Epidermal melanocyte (primary cell): ENCODE measurements at regions not wholly inside any gene's neighbourhood (a gene's known extent, or its start where the extent isn't known, plus 50 kb on each side); places are given as distances from the start of the nearest gene placed in this dataset.
"Not testable (repeated sequence)": the region's sequence is repeated elsewhere in the genome, so short reads cannot be mapped to it uniquely, and the experiment has no call there.

Source experiments
- DNase-seq: peaks from one replicate; pipeline ENCODE4 v3.0.0; 2011; ENCODE audit warnings: low spot score; ENCODE audit not compliant: insufficient read length

DNA sequence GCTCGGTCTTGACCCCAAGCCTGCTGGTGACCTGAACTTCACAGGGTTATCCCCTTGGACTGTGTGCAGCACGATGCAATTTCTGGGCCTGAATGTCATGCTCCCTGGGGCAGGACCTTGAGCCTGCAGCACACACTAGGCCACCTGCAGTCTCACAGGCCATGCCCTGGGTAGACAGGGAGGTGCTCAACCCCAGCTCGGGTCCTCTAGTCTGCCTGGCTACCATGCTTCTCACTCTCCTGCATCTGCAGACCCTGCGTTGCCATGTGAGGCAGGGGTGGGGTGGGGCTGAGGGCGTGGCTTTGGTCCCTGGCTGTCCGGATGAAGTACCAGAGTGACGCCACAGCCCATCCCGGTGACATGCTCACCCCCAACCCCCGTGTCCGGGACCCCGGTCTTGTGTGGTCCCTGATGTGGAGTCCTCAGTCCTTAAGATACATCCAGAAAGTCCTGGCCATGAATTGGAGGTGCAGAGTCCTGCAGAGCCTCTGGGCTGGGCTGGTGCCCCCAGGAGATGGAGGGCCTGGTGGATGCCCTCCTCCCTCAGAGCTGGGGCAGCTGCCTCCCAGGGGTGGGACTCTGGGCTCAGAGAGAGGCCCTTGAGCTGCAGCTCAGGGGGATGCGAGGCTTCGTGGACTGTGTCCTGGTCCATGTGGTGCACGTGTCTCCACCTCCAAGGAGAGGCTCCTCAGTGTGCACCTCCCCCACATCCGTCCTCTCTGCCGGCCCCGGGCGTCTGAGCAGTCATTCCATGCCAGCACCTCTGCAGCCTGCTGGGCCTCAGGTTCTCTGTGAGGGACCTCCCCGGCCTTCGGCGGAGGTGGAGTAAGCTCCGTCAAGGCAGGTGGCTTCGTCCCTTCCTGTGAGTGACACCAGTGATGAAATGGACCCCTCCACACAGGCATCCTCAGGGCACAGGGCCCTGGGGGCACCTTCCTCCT is 402.1 kb downstream of the TMEM121 start:
- DNase-seq, result not testable (repeated sequence)

DNA sequence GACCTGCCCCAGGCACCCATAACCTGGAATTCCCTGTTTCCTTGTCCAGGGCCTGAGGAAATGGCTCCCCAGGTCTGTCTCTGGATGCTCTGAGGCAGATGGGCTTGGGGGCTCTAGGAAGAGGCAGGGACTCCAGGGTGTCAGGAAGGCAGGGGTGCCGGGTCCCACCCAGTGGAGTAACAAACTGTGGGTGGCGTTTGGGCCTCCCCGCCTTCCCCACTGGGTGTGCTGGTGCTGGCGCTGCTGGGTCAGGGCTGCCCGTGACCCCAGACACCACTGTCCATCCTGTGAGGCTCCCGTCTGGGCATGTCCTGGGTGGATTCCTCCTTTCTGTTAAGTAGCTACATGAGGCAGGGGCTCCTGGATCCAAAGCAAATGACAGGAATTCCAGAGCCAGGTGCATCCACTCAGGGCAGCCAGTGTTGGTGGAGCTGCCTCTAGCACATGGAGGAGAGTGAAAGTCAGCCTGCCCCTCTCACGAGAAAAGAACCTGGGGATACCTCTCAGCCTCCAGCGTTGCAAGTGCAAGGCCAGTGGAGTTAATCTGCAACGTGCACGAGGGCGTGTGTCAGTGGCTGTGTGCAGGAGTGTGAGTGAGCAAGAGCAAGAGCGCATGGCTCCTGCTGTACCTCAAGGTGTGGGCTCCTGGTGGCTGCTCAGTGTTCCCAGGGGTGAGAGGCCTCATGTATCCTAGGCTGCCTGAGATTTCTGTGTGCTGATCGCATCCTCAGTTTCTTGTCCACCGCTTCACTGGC is 403.1 kb downstream of the TMEM121 start:
- no peak for DNase-seq

- DNase-seq, result no peak
Observed at GRCh38 chr14:105930572-105930971, 404.2 kb downstream of the TMEM121 start.

GRCh38 chr14:105931808-105932483 is 405.6 kb downstream of the TMEM121 start:
- no peak for DNase-seq

- DNase-seq, result no peak
Observed at GRCh38 chr14:105933238-105933637, 406.9 kb downstream of the TMEM121 start.

DNA sequence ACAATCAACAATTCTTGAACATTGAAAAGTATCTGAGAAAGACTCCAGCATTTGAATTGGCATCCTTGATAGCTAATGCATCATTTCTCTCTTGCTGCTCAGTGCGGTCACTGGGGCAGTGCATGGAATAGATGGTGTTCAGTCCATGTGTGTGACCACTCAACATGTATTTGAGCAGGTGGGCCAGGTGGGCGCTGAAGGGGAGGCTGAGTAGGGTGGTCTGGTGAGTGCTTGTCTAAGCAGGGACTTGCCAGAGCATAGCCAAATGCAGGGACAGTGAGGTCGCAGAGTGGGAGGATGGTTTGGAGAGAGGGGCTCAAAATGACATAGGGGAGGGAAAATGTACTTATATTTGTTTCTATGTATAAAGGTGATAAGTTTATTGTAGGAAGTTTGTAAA is 409.0 kb downstream of the TMEM121 start:
- DNase-seq, result no peak

DNA sequence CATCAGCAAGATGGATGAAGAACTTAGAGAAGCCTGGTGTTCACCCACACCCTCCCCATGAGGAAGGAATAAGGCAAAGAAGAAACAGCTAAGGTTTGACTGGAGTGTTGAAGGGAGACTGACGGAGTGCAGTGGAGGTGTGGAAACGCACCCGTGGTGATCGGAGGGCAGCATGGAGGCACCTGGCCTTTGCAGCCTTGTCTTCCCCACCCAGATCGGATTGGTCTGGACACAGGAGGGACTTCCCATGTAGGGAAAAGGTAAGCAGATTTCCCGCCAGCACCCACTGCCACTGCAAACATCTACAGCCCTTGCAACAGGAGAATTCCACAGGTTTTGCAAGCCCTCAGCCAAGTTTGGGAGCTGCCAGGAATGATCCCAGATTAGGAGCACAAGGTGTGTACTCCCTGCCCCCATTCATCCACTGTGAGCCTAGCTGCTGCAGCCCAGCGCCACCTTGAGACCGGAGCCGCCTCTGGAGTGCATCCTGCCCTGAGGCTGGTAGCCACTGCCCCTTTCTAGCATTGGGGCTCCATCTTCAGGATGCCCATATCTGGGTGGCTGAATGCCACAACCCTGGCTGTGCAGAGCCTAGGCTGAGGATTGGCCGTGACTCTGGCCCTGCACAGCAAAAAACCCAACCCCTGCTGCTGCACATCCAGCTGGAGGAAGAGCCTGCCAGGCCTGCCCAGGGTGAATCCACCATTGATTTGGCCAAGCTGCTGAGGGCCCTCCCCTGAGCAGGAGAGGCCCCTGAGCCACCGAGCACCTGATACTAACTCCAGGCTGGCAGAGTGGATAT is 411.1 kb downstream of the TMEM121 start:
- no peak for DNase-seq

- DNase-seq, result no peak
Observed at GRCh38 chr14:105938055-105938863, 411.9 kb downstream of the TMEM121 start.

GRCh38 chr14:105938959-105939358 is 412.6 kb downstream of the TMEM121 start:
- no peak for DNase-seq

DNA sequence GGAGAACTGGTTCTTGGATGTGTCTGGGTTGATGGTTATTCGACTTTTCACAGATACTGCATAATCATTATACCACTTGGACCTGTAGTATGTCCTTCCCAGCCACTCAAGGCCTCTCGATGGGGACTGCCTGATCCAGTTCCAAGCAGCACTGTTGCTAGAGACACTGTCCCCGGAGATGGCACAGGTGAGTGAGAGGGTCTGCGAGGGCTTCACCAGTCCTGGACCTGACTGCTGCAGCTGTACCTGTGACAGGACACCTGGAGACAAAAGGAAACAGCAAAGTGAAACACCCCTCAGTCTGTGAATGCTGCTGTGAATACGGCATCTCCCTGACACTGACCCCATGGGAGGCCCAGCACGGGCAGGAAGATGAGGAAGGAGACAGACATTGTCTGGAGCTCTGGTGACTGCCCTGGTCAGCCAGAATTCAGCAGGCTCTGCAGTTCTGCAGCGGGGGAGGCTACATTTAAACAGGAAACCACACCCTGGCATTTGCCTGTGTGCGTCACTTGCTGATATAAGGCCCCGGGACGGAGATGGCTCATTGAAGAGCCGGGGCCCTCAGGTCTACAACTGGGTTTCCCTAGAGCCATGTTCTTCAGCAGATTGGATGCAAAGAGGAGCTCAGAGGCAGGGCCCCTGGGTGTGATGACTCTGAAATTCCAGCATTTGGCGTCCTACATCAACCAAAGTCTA is 413.6 kb downstream of the TMEM121 start:
- no peak for DNase-seq

DNA sequence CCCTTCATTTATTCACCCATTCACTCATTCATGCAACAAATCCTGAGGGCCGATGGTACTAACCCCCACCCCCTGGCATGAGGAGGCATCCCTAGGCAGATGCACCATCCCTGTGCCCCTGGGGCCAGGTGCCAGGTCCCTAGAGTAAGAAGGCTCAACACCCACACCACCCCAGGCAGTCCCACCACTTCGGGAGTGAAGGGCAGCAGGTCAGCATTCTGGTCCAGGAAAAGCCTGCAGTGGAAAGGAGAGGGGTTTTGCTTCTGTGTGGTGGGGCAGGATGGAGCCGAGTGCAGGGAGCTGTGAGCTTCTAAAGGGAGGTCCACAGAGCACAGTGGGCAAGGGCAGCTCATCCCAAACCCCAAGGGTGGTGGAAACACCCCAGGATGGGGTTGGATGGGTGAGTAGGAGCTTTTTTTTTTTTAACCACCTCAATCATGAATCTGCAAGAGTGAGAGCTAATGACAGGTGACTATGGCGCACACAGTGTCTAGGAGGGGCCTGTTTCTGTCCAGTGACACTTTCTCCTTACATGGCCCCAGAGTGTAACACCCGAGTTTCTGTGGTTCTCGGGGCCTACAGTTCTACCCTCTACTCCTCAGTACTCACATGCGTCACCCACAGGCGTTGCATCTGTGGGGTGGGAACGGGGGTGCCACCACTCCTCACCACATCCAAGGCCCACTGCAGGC is 414.3 kb downstream of the TMEM121 start:
- DNase-seq, result no peak

DNA sequence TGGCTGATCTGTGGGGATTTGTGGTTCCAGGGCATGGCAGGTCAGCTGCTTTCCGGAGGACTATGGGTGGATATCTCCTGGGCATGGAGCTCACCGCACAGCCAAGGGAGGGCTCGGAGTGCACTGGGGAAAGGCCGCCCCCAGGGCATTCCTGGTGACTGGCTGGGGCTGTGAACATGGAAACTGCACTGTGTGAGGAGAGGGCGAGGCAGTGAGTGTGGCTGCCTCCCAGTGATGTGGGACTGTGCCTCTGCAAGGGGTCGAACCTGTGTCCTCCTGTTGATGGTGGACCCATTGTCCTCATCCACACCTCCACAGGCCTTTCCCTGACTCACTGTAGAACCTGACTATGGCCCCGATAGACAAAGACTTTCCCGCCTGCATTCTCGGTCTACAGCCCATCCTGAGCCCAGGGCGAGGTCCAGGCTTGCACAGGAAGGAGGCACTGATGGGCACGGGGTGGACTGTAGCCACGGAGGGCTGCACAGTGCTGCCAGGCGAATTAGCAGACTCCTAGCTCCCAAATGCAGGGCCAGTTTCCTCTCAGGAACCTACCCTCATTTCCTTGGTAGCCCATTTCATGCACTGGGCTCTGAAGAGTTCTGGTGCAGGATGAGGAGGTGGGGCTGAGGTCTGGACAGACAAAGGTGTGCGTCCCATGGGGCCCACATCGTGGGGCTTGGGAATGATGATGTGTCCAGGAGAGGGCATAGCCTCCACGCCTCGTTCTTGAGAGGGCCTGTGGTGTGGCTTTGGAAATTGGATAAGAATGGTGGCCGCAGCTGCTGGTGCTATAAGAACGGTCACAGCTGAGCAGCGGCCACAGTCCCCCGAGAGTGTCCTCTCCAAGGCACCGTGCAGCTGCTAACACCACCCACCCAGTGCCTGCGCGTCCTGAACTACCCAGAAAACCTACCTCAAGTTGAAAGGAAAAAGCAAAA is 415.1 kb downstream of the TMEM121 start:
- no peak for DNase-seq

DNA sequence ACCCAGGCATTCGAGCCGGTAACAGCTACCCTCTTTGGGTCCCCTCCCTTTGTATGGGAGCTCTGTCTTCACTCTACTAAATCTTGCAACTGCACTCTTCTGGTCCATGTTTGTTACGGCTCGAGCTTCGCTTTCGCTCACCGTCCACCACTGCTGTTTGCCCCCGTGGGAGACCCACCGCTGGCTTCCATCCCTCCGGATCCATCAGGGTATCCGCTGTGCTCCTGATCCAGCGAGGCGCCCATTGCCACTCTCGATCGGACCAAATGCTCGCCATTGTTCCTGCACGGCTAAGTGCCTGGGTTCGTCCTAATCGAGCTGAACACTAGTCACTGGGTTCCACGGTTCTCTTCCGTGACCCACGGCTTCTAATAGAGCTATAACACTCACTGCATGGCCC is 416.3 kb downstream of the TMEM121 start:
- not testable (repeated sequence) for DNase-seq

GRCh38 chr14:105943973-105944602 is 417.7 kb downstream of the TMEM121 start:
- DNase-seq, result no peak

DNA sequence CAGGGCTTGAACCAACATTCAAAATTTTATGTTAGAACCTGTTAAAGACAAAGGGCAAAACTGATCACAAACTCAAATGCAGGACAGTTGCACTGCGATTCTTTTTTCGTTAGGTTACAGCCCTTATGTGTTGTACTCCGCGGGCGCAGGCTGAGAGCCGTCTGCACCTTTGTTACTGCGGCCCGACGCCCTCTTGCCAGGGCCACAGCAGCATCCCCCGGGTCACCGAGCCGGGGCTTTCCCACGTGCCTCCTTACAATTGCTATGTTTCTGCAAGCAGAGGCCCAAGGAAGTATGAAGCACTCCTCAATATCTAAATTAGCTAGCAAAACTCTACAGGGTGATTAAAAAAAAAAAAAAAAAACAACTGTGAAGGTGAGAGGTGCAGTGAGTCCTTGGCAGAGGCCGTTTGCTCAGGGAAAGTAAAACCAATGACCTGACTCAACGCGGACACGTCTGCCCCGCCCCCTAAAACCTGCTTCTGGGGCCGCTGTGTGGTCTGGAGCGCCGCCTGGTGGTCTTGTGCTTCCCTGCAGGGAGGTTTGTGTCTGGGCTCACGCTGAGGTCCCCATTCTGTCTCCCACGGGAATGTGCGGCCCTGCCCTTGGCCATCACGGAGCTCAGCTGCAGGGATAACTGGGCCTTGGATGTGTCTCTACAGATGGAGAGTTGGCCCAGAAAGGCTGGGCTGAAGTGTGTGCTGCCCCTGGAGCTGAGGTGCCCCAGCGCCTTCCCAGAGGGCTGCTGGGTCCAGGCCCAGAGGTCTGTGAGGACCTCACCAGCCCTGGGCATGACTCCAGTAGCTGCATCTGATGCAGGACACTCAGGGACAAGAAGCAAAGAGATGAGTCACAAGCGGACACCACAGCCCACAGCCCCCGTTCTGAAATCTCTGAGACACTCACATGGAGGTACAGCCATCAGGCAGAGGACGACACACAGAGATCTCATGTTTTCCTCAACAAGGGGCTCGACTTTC is 418.5 kb downstream of the TMEM121 start:
- DNase-seq, result no peak

- no peak for DNase-seq
Observed at GRCh38 chr14:105945896-105946295, 419.5 kb downstream of the TMEM121 start.
